OCI-LY3 (cell line): ENCODE measurements at regions not wholly inside any gene's neighbourhood (a gene's known extent, or its start where the extent isn't known, plus 50 kb on each side); places are given as distances from the start of the nearest gene placed in this dataset.

Experiments
- EZH2phosphoT487 ChIP-seq: fragments of 200-600 bp; shearing (Covaris generic); IDR thresholded peaks from 2 replicates; pipeline ENCODE4 v1.6.1; 2018; ENCODE audit warnings: antibody characterized with exemption, mixed run types, low read depth
- TF ChIP-seq, protein P1 (sequence below): fragments of 200-600, 300-600 bp; sonication (generic); IDR thresholded peaks from 2 replicates; pipeline ENCODE4 v1.5.1; 2014; ENCODE audit warnings: antibody characterized with exemption, low read length, low read depth

DNA sequence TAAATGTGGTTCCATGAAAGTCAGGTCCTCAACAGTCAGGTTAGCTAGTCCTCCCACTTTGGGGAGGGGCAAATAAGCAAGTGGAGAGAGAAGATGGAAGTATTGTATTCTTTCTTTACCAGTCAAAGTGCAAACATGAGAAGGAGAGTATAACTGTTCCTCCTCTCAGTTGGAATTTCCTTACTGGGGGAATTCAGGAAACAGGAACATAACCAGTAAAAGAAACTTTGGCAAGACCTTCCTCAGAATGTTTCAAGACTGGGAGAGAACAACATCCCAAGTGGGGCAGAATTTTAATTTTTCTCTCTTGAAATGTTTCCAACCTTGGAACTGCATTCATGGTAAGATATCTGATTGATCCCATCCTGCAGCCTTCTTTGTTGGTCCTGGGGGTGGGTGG, 552.4 kb upstream of the TNP1 start:
- TF ChIP-seq, protein P1, sequence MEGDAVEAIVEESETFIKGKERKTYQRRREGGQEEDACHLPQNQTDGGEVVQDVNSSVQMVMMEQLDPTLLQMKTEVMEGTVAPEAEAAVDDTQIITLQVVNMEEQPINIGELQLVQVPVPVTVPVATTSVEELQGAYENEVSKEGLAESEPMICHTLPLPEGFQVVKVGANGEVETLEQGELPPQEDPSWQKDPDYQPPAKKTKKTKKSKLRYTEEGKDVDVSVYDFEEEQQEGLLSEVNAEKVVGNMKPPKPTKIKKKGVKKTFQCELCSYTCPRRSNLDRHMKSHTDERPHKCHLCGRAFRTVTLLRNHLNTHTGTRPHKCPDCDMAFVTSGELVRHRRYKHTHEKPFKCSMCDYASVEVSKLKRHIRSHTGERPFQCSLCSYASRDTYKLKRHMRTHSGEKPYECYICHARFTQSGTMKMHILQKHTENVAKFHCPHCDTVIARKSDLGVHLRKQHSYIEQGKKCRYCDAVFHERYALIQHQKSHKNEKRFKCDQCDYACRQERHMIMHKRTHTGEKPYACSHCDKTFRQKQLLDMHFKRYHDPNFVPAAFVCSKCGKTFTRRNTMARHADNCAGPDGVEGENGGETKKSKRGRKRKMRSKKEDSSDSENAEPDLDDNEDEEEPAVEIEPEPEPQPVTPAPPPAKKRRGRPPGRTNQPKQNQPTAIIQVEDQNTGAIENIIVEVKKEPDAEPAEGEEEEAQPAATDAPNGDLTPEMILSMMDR = no peak
- TF ChIP-seq EZH2phosphoT487 = no peak
